GM19239 (cell line): ENCODE measurements at regions not wholly inside any gene's neighbourhood (a gene's known extent, or its start where the extent isn't known, plus 50 kb on each side); places are given as distances from the start of the nearest gene placed in this dataset.
"Not testable (repeated sequence)": the region's sequence is repeated elsewhere in the genome, so short reads cannot be mapped to it uniquely, and the experiment has no call there.

Source experiments
- DNase-seq: peaks from one replicate; pipeline ENCODE4 v3.0.0; 2011; ENCODE audit warnings: low spot score; ENCODE audit not compliant: insufficient read length
- FAIRE-seq: peaks from 2 replicates; lab custom pipeline; 2011; peaks lifted over from hg19 to GRCh38; lab: Jason Lieb, UNC

- DNase-seq (no peak), FAIRE-seq (no peak)
Observed at GRCh38 chr4:173684223-173684622, 154.2 kb upstream of the HAND2 start.

- FAIRE-seq (no peak), DNase-seq (no peak)
Observed at GRCh38 chr4:173682609-173683008, 152.6 kb upstream of the HAND2 start.

- FAIRE-seq (no peak), DNase-seq (no peak)
Observed at GRCh38 chr4:173680278-173680677, 150.2 kb upstream of the HAND2 start.

- DNase-seq, result no peak
- no peak for FAIRE-seq
Observed at GRCh38 chr4:173675446-173675845, 145.4 kb upstream of the HAND2 start.

GRCh38 chr4:173669460-173670179 lies 139.6 kb upstream of the HAND2 start:
- no peak for DNase-seq
- FAIRE-seq, result no peak

- DNase-seq, result no peak
- FAIRE-seq, result no peak
Observed at GRCh38 chr4:173661001-173661400, 131.0 kb upstream of the HAND2 start.

- no peak for FAIRE-seq
- no peak for DNase-seq
Observed at GRCh38 chr4:173656898-173657297, 126.9 kb upstream of the HAND2 start.

GRCh38 chr4:173652283-173652931 lies 122.4 kb upstream of the HAND2 start:
- no peak for FAIRE-seq
- no peak for DNase-seq

GRCh38 chr4:173651651-173652282 lies 121.7 kb upstream of the HAND2 start:
- FAIRE-seq (no peak), DNase-seq (no peak)

GRCh38 chr4:173647902-173648301 lies 117.9 kb upstream of the HAND2 start:
- DNase-seq, result no peak
- FAIRE-seq, result no peak

- FAIRE-seq (no peak), DNase-seq (no peak)
Observed at GRCh38 chr4:173642509-173642908, 112.5 kb upstream of the HAND2 start.

GRCh38 chr4:173635395-173635794 lies 105.4 kb upstream of the HAND2 start:
- no peak for FAIRE-seq
- DNase-seq, result no peak

GRCh38 chr4:173626277-173626676 lies 96.2 kb upstream of the HAND2 start:
- FAIRE-seq (no peak), DNase-seq (no peak)

GRCh38 chr4:173618648-173619047 lies 88.6 kb upstream of the HAND2 start:
- not testable (repeated sequence) for DNase-seq, FAIRE-seq

- no peak for DNase-seq
- FAIRE-seq, result no peak
Observed at GRCh38 chr4:173609158-173609557, 79.1 kb upstream of the HAND2 start.

- FAIRE-seq, DNase-seq: not testable (repeated sequence)
Observed at GRCh38 chr4:173608632-173609031, 78.6 kb upstream of the HAND2 start.

- FAIRE-seq (no peak), DNase-seq (no peak)
Observed at GRCh38 chr4:173591760-173592159, 61.7 kb upstream of the HAND2 start.

GRCh38 chr4:173590697-173591096 lies 60.7 kb upstream of the HAND2 start:
- DNase-seq (no peak), FAIRE-seq (no peak)

GRCh38 chr4:173585876-173586572 lies 56.0 kb upstream of the HAND2 start:
- DNase-seq (no peak), FAIRE-seq (no peak)

GRCh38 chr4:173584506-173584905 lies 54.5 kb upstream of the HAND2 start:
- DNase-seq, result no peak
- no peak for FAIRE-seq
